AG09319 (cell line): ENCODE measurements at regions not wholly inside any gene's neighbourhood (a gene's known extent, or its start where the extent isn't known, plus 50 kb on each side); places are given as distances from the start of the nearest gene placed in this dataset.

Experiments used
- DNase-seq: peaks from one replicate; pipeline ENCODE4 v3.0.0-alpha.2; 2010; ENCODE audit warnings: low read depth; ENCODE audit errors: extremely low read depth
- TF ChIP-seq, protein P1 (sequence below): IDR thresholded peaks from 2 replicates; pipeline ENCODE4 v1.5.1; 2011; ENCODE audit warnings: low read depth, mild to moderate bottlenecking, inconsistent platforms, low read length, moderate library complexity

DNA sequence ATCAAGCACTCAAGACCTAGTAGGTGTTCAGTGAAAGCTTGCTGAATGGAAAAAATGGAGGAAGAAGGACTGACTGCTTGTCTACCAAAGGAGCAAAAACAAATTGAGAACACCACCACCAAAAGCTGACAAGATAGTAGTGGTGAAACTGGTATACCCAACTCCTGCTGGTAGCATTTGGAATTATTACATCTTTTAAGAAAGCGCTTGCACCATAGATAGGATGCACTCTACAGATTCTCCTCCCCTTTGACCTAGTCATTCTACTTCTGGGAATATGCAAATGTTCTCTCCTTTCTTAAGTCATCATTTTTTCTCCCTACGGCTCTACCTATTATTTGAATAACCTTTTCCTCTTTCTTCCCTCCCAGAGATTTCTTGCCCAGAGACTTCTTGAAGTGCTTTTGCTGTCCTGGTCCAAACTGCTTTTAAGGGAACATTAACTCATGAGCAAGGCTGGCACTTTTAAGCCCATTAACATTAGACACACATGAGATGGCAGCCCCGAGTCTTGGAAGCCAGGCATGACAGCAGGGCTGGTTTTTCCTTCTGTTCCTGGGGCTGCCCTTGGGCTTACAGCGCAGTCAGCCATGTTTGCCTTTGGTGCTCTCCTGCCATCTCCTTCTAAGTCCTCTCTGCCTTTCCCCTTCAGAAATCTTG, 75.0 kb upstream of the TLE3 start:
- no peak for DNase-seq
- TF ChIP-seq, protein P1, sequence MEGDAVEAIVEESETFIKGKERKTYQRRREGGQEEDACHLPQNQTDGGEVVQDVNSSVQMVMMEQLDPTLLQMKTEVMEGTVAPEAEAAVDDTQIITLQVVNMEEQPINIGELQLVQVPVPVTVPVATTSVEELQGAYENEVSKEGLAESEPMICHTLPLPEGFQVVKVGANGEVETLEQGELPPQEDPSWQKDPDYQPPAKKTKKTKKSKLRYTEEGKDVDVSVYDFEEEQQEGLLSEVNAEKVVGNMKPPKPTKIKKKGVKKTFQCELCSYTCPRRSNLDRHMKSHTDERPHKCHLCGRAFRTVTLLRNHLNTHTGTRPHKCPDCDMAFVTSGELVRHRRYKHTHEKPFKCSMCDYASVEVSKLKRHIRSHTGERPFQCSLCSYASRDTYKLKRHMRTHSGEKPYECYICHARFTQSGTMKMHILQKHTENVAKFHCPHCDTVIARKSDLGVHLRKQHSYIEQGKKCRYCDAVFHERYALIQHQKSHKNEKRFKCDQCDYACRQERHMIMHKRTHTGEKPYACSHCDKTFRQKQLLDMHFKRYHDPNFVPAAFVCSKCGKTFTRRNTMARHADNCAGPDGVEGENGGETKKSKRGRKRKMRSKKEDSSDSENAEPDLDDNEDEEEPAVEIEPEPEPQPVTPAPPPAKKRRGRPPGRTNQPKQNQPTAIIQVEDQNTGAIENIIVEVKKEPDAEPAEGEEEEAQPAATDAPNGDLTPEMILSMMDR = no peak

DNA sequence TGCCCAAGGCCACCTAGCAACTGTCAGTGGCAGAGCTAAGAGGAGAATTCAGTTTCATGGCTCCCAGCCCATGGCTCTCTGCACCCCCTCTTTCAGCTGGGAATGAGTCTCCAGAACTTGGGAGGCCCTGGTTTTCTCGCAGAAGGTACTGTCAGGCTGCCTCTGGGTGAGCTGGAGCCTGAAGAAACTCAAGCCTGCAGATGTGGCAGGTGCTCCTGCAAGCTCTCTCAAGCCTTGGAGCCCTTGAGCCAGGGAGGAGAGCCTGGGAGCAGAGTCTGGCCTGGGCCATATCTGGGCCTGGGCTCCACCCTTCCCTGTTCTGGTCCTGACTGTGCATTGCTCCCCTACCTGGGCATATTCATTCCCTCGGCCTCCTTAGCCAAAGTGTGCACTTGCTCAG, 74.4 kb upstream of the TLE3 start:
- DNase-seq = no peak
- TF ChIP-seq, protein P1 = no peak

DNA sequence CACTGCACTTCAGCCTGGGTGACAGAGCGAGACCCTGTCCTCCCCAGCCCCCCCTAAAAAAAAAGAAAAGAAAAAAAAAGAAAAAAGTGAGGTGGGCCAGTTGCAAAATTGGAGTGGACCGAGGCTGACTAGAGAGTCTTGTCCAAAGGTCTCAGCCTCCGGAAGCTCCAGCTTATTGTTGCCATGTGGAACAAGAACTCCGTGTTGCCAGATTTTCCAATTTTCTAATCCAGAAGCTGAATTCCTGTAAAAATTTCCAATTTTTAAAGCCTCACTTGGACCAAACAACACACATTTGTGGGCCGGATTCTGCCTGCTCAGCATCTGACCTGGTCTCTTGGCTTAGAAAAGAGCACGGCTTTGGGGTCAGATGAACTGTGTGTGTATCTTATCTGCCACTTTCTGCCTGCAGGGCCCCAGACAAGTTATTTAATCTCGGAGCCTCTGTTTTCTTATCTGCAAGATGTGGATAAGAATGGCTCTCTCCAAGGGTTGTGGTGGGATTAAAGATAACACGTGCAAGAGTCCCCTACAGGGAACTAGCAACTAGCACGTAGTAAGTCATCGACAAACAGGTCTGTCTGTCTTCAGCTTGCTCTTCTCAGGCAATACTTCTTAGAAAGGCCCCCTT, 73.7 kb upstream of the TLE3 start:
- TF ChIP-seq, protein P1 = no peak

DNA sequence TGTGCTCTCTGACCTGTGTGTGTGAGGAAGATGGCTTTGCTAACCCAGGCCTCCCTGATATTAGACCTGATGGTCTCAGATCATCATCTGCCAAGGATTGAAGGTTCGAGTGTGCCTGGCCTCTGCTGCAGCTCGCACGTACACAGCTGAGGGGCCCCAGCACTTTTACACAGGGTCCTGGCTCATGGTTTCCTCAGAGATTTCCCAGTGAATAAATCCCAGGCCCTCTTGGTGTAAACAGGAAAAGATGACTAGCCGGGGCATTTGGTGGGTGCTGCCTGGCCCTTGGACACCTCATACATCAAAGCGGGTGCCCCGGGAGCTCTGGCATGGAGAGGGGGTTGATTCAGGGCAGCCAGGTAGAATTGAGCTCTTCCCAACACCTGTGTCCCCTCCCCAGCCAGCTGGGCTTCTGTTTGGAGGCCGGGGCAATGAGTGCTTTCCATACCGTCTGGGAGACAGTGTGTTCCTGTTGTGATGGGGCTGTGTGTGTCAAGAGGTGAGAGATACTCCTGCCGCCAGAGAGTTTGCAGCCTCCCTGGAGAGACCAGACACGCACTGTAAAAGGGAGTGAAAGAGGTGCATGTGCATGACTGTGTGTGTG, 72.5 kb upstream of the TLE3 start:
- TF ChIP-seq, protein P1 = no peak
- DNase-seq = no peak

More for the DNA sequence above, 73.7 kb upstream of the TLE3 start:
- DNase-seq = no peak

DNA sequence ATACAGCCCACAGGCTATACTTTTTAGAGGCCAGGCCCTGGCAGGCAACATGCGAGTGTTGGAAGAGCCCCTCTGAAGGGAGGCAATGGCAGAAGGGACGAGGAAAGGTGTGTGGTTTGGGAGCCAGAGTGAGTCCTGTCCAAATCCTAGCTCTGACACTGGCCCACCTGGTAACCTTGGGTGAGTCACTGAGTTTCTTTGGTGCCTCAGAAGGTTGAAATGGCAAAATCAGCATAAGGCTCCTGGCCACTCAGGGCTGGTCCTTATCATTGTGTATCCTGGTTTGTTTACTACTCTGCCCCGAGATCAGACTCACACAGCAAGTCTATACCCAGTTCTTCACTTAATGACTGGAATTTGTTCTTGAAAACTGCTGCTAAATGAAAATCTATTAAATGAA, 71.4 kb upstream of the TLE3 start:
- DNase-seq = no peak
- TF ChIP-seq, protein P1 = no peak

DNA sequence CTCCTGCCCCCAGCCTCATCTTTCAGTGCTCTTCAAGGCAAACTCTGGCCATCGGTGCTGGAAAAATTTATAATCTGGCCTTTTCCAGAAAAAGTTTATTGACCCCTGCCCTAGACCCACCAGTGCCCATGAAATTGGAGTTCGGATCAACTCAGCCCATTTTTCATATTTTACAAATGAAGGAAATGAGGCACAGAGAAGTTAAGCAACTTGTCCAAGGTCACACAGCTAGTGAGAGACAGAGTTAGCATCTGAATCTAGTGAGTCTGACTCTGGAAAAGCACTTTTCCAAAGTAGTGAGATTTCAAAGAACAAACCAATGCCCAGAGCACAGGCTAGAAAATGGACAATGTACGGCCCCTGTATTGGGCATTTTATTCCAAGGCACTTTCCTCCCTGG, 69.4 kb upstream of the TLE3 start:
- TF ChIP-seq, protein P1 = no peak
- DNase-seq = no peak

DNA sequence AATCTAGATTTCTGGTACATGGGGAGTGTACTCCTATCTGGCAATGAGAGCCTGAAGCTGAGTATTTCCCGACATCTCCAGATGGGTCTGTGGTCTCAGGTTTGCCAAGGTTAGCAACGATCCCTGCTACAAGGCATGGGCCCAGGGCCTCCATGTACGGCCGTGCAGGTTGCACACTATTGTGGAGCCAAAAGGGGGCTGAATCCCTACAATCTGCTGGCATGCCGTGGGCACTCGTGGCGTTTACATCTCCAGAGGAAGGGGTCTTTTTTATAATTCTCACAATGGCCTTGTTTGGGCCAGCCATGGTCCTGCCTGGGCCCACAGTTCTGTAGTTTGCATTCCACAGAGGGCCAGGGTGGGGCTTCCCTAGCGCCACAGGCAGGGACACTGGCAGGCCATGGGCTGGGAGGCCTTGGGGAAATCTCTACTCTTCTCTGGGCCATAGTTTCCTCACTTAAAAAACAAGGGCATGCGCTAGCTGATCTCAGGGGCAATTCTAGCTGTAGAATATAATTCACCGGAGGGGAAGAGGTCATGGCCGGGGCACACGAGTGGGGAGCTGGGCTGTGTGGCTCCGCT, 68.9 kb upstream of the TLE3 start:
- no peak for DNase-seq

More for the DNA sequence above, 68.9 kb upstream of the TLE3 start:
- TF ChIP-seq, protein P1 = no peak
